H9 (cell line): ENCODE measurements at regions not wholly inside any gene's neighbourhood (a gene's known extent, or its start where the extent isn't known, plus 50 kb on each side); places are given as distances from the start of the nearest gene placed in this dataset.
A peak's percentile ranks its signal among the peaks of the same experiment; 100 is the strongest.

Experiments used
- DNase-seq: peaks from one replicate; pipeline ENCODE4 v3.0.0-alpha.2; 2017
- H2AFZ ChIP-seq: one replicate; pipeline ENCODE4 v1.6.1; 2013; ENCODE audit warnings: mild to moderate bottlenecking, low read length, control low read depth, moderate library complexity
- H2AK5ac ChIP-seq: 2 replicates; pipeline ENCODE4 v1.6.1; 2013; ENCODE audit warnings: low read length, control low read depth, mixed read lengths; ENCODE audit not compliant: insufficient read length
- H2BK120ac ChIP-seq: one replicate; pipeline ENCODE4 v1.6.1; 2013; ENCODE audit warnings: low read depth, mild to moderate bottlenecking, low read length, control low read depth, inconsistent platforms; ENCODE audit not compliant: poor library complexity, severe bottlenecking
- H2BK12ac ChIP-seq: 2 replicates; pipeline ENCODE4 v1.6.1; 2013; ENCODE audit warnings: low read length, control low read depth, mixed read lengths, low read depth; ENCODE audit not compliant: insufficient read length
- H2BK15ac ChIP-seq: 2 replicates; pipeline ENCODE4 v1.6.1; 2013; ENCODE audit warnings: low read depth, low read length, control low read depth
- H2BK20ac ChIP-seq: one replicate; pipeline ENCODE4 v1.6.1; 2013; ENCODE audit warnings: low read depth, mild to moderate bottlenecking, low read length, control low read depth, inconsistent platforms; ENCODE audit not compliant: poor library complexity, severe bottlenecking
- H2BK5ac ChIP-seq: 2 replicates; pipeline ENCODE4 v1.6.1; 2013; ENCODE audit warnings: low read length, control low read depth, mixed read lengths; ENCODE audit not compliant: insufficient read length
- H3K14ac ChIP-seq: 2 replicates; pipeline ENCODE4 v1.6.1; 2013; ENCODE audit warnings: low read length, control low read depth; ENCODE audit not compliant: insufficient read depth
- H3K18ac ChIP-seq: 2 replicates; pipeline ENCODE4 v1.6.1; 2013; ENCODE audit warnings: low read depth, mild to moderate bottlenecking, mixed read lengths, low read length, control low read depth; ENCODE audit not compliant: insufficient read length
- H3K23ac ChIP-seq: 2 replicates; pipeline ENCODE4 v1.6.1; 2013; ENCODE audit warnings: low read length, control low read depth, mixed read lengths, low read depth; ENCODE audit not compliant: insufficient read length
- H3K23me2 ChIP-seq: 2 replicates; pipeline ENCODE4 v1.6.1; 2013; ENCODE audit warnings: low read depth, mild to moderate bottlenecking, mixed read lengths, low read length, control low read depth; ENCODE audit not compliant: insufficient read length, poor library complexity, severe bottlenecking
- H3K27ac ChIP-seq: 2 replicates; pipeline ENCODE4 v1.5.1; 2013; ENCODE audit warnings: low read length, control low read depth, mixed read lengths, low read depth; ENCODE audit not compliant: insufficient read length
- H3K27me3 ChIP-seq: 2 replicates; pipeline ENCODE4 v1.6.1; 2013; ENCODE audit warnings: low read length, control low read depth, inconsistent platforms; ENCODE audit not compliant: insufficient read depth
- H3K4ac ChIP-seq: 2 replicates; pipeline ENCODE4 v1.6.1; 2013; ENCODE audit warnings: low read depth, mild to moderate bottlenecking, control low read depth, inconsistent platforms, low read length, moderate library complexity
- H3K4me1 ChIP-seq: 2 replicates; pipeline ENCODE4 v1.6.1; 2013; ENCODE audit warnings: low read length, control low read depth, inconsistent platforms; ENCODE audit not compliant: insufficient read depth
- H3K4me2 ChIP-seq: 2 replicates; pipeline ENCODE4 v1.6.1; 2013; ENCODE audit warnings: low read length, control low read depth, mixed read lengths; ENCODE audit not compliant: insufficient read length, insufficient read depth
- H3K56ac ChIP-seq: 2 replicates; pipeline ENCODE4 v1.6.1; 2013; ENCODE audit warnings: low read depth, mild to moderate bottlenecking, mixed read lengths, low read length, control low read depth; ENCODE audit not compliant: insufficient read length
- H3K79me1 ChIP-seq: 2 replicates; pipeline ENCODE4 v1.6.1; 2013; ENCODE audit warnings: low read depth, mild to moderate bottlenecking, moderate library complexity, low read length, control low read depth, inconsistent platforms; ENCODE audit not compliant: insufficient read depth, poor library complexity, severe bottlenecking
- H3K79me2 ChIP-seq: 2 replicates; pipeline ENCODE4 v1.6.1; 2013; ENCODE audit warnings: low read length, control low read depth, inconsistent platforms; ENCODE audit not compliant: insufficient read depth
- H3K9ac ChIP-seq: 2 replicates; pipeline ENCODE4 v1.6.1; 2013; ENCODE audit warnings: low read length, control low read depth, mixed read lengths; ENCODE audit not compliant: insufficient read length; ENCODE audit errors: extremely low read depth
- H3K9me3 ChIP-seq: one replicate; pipeline ENCODE4 v1.6.1; 2013; ENCODE audit warnings: low read depth, low read length, inconsistent platforms; ENCODE audit not compliant: control insufficient read depth
- H3T11ph ChIP-seq: one replicate; pipeline ENCODE4 v1.6.1; 2013; ENCODE audit warnings: mild to moderate bottlenecking, low read length, control low read depth, inconsistent platforms
- H4K20me1 ChIP-seq: one replicate; pipeline ENCODE4 v1.6.1; 2013; ENCODE audit not compliant: control insufficient read depth, insufficient read length, insufficient read depth
- H4K5ac ChIP-seq: 2 replicates; pipeline ENCODE4 v1.6.1; 2013; ENCODE audit warnings: low read depth, mild to moderate bottlenecking, mixed read lengths, low read length, control low read depth; ENCODE audit not compliant: insufficient read length
- H4K8ac ChIP-seq: replicated peaks from 2 replicates; pipeline ENCODE4 v1.6.1; 2013; ENCODE audit warnings: low read length, control low read depth, mixed read lengths, low read depth; ENCODE audit not compliant: insufficient read length
- H4K91ac ChIP-seq: 2 replicates; pipeline ENCODE4 v1.6.1; 2013; ENCODE audit warnings: low read depth, mild to moderate bottlenecking, moderate library complexity, mixed read lengths, low read length, control low read depth; ENCODE audit not compliant: insufficient read length
- H3K27ac Mint-ChIP-seq, 3 experiments: 2 replicates in 2 of 3; 3 replicates in 1 of 3; pipeline ENCODE4 v1.8.0; 2020 to 2021; ENCODE audit warnings: mixed read lengths in 3 of 3, mild to moderate bottlenecking in 1 of 3, moderate library complexity in 1 of 3
- H3K27me3 Mint-ChIP-seq: 2 replicates; pipeline ENCODE4 v1.8.0; 2021; ENCODE audit warnings: low read depth, mild to moderate bottlenecking, moderate library complexity, mixed read lengths
- H3K36me3 Mint-ChIP-seq, 3 experiments: 2 replicates in 2 of 3; 3 replicates in 1 of 3; pipeline ENCODE4 v1.8.0; 2020 to 2021; ENCODE audit warnings: low read depth in 3 of 3, mixed read lengths in 3 of 3; ENCODE audit not compliant: insufficient read depth in 1 of 3
- H3K4me1 Mint-ChIP-seq, 2 experiments: 2 replicates each; pipeline ENCODE4 v1.8.0; 2020; ENCODE audit warnings: mixed read lengths in 2 of 2
- H3K4me3 Mint-ChIP-seq, 2 experiments: 2 replicates in 1 of 2; 3 replicates in 1 of 2; pipeline ENCODE4 v1.8.0; 2020 to 2021; ENCODE audit warnings: mild to moderate bottlenecking in 2 of 2, mixed read lengths in 2 of 2, moderate library complexity in 1 of 2
- H3K9me3 Mint-ChIP-seq, 2 experiments: 2 replicates in 1 of 2; 3 replicates in 1 of 2; pipeline ENCODE4 v1.8.0; 2020; ENCODE audit warnings: mild to moderate bottlenecking in 2 of 2, mixed read lengths in 2 of 2, moderate library complexity in 1 of 2
- WGBS: extraction: QIAGEN DNeasy Blood & Tissue Kit; methylation state at CpG from one replicate; pipeline ENCODE4 v1.1.7; 2013; ENCODE audit warnings: missing lambda C conversion rate, low lambda C conversion rate, mixed read lengths; ENCODE audit not compliant: insufficient read length; ENCODE audit errors: extremely low coverage; 5-methylcytosine and 5-hydroxymethylcytosine counted together
- TF ChIP-seq, protein P1 (sequence below): fragments of 200-600 bp; sonication (generic); conservative IDR thresholded peaks from 3 replicates; pipeline ENCODE4 v1.8.0; 2021; ENCODE audit warnings: antibody characterized with exemption, mild to moderate bottlenecking

- Mint-ChIP-seq H3K4me3 (no peak overlapping the region), H3K4me1 (no peaks in the 10 kb centered on the region; a peak in 1 of 4 replicates), H3K27me3 (no peaks in the 10 kb centered on the region), H3K27ac (0 out of 7 replicates have a peak overlapping the region, but pooled peaks of 1 of the 3 experiments have one; percentile 24), H3K36me3 (no peaks in the 10 kb centered on the region), H3K9me3 (no peaks in the 10 kb centered on the region)
- H3K23me2 ChIP-seq = no peaks in the 10 kb centered on the region
- no peak overlapping the region for H2AK5ac ChIP-seq
- H3K79me1 ChIP-seq = no peaks in the 10 kb centered on the region
- H2BK20ac ChIP-seq = no peak overlapping the region
- no peak overlapping the region for H3K9ac ChIP-seq
- H2BK12ac ChIP-seq = no peak overlapping the region
- TF ChIP-seq, protein P1, sequence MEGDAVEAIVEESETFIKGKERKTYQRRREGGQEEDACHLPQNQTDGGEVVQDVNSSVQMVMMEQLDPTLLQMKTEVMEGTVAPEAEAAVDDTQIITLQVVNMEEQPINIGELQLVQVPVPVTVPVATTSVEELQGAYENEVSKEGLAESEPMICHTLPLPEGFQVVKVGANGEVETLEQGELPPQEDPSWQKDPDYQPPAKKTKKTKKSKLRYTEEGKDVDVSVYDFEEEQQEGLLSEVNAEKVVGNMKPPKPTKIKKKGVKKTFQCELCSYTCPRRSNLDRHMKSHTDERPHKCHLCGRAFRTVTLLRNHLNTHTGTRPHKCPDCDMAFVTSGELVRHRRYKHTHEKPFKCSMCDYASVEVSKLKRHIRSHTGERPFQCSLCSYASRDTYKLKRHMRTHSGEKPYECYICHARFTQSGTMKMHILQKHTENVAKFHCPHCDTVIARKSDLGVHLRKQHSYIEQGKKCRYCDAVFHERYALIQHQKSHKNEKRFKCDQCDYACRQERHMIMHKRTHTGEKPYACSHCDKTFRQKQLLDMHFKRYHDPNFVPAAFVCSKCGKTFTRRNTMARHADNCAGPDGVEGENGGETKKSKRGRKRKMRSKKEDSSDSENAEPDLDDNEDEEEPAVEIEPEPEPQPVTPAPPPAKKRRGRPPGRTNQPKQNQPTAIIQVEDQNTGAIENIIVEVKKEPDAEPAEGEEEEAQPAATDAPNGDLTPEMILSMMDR = peak; percentile 64
- H4K5ac ChIP-seq = no peak overlapping the region
- no peaks in the 10 kb centered on the region for H4K20me1 ChIP-seq
- no peak overlapping the region for H3K27ac ChIP-seq
- H3K79me2 ChIP-seq = no peaks in the 10 kb centered on the region
- no peaks in the 10 kb centered on the region for H3K9me3 ChIP-seq
- H3K14ac ChIP-seq = no peak overlapping the region
- H2BK5ac ChIP-seq = no peak overlapping the region
- no peaks in the 10 kb centered on the region for H3K27me3 ChIP-seq
- no peak overlapping the region for H4K8ac ChIP-seq
- H3K56ac ChIP-seq = no peak overlapping the region
- no peak overlapping the region for H3K4me2 ChIP-seq
- H2BK120ac ChIP-seq = no peak overlapping the region
- no peak overlapping the region for H3K18ac ChIP-seq
- no peak overlapping the region for H2AFZ ChIP-seq
- H3K23ac ChIP-seq = no peak overlapping the region
- H3K4ac ChIP-seq = no peak overlapping the region
- no CpG with 5 or more reads among the region's 3 CpGs for WGBS
- DNase-seq = peak; percentile 34
- H4K91ac ChIP-seq = no peak overlapping the region
- no peaks in the 10 kb centered on the region for H3K4me1 ChIP-seq
- no peak overlapping the region for H2BK15ac ChIP-seq
- H3T11ph ChIP-seq = no peak overlapping the region
These were observed 180.2 kb upstream of the TPK1 start for GRCh38 chr7:145016068-145016467.
